ENCODE measurements at regions not wholly inside any gene's neighbourhood (a gene's known extent, or its start where the extent isn't known, plus 50 kb on each side); places are given as distances from the start of the nearest gene placed in this dataset.

GRCh38 chr3:99499235-99500158 lies 138.9 kb upstream of the COL8A1 start:
- DNase-seq = peak; percentile 60

GRCh38 chr3:99498550-99499234 lies 139.7 kb upstream of the COL8A1 start:
- no peak for DNase-seq

- DNase-seq = no peak
Observed at GRCh38 chr3:99487894-99488293, 150.5 kb upstream of the COL8A1 start.

DNA sequence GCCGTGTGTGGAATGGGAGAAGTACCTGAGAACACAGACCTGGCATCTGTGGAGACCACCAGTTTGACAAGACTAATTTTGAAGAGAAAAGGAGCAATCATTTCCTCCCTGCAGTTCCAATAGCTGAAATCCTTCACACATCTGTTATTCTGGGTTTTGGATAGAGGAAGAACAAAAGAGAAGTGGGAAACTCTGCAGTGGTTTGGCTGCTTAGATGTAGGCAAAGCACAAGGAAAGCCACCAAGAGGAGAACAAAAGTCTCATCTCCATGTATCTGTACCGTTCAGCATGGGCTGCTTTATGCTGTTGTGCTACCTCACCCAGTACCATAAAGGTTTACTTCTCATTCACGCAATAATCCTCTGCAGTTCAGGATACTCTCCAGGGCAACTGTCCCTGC lies 153.1 kb upstream of the COL8A1 start:
- DNase-seq = peak; percentile 25

DNA sequence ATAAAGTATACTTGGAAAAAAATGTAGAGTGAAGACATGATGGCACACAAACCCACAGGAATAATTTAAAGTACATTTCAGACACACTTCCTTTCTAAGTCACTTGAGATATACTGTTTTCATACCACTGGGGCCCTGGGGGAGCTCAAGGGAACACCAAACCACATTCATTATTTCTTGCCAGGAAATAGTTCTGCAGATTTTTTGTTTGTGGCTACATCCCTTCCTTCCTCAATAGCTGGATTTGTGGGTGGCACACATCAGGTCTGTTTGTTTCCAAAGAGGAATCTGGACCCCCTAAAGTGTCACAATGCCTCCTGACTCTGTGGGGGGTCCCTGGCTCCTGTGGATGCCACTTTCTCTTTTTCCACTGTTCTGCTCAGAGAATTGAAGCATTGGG lies 153.5 kb upstream of the COL8A1 start:
- no peak for DNase-seq

- no peak for DNase-seq
Observed at GRCh38 chr3:99483841-99484240, 154.6 kb upstream of the COL8A1 start.

GRCh38 chr3:99482191-99482590 lies 156.2 kb upstream of the COL8A1 start:
- peak; percentile 13 for DNase-seq

- no peak for DNase-seq
Observed at GRCh38 chr3:99481561-99481960, 156.8 kb upstream of the COL8A1 start.

- no peak for DNase-seq
Observed at GRCh38 chr3:99479768-99480167, 158.6 kb upstream of the COL8A1 start.

GRCh38 chr3:99477650-99478049 lies 160.7 kb upstream of the COL8A1 start:
- no peak for DNase-seq

DNA sequence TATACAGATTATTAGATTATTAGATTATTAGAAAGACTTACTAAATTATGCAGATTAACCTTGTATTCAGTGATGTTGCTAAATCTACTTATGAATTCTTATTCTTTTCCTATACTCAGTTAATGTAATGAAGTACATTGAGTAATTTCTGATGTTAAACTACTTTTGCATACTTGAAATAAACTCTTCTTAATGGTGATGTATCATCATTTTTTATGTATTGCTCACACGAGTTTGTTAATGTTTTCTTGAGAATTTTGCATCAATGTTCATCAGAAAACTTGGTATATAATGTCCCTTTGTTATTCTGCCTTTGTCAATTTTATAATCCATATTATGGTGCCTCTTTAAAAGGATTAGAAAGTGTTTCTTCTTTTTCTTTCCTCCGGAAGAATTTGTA lies 163.2 kb upstream of the COL8A1 start:
- DNase-seq = no peak

DNA sequence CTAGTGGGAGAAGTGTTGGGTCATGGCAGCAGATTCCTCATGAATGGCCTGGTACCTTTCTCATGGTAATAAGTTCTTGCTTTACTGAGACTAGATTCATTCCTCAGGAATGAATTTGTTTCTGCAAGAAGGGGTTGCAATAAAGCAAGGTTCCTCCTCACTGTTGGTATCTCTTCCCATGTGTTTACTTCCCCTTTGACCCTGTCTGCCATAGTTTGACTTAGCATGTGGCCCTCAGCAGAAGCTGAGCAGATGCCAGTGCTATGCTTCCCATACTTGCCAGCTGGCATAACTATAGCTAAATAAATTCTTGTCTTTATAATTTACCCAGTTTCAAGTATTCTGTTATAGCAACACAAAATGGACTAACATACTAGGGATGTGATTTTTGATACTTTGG lies 163.6 kb upstream of the COL8A1 start:
- DNase-seq = no peak

GRCh38 chr3:99473321-99473751 lies 165.1 kb upstream of the COL8A1 start:
- no peak for DNase-seq

- no peak for DNase-seq
Observed at GRCh38 chr3:99472385-99472784, 166.0 kb upstream of the COL8A1 start.

- DNase-seq = no peak
Observed at GRCh38 chr3:99471353-99472323, 166.8 kb upstream of the COL8A1 start.

GRCh38 chr3:99470841-99471240 lies 167.6 kb upstream of the COL8A1 start:
- DNase-seq = no peak

DNA sequence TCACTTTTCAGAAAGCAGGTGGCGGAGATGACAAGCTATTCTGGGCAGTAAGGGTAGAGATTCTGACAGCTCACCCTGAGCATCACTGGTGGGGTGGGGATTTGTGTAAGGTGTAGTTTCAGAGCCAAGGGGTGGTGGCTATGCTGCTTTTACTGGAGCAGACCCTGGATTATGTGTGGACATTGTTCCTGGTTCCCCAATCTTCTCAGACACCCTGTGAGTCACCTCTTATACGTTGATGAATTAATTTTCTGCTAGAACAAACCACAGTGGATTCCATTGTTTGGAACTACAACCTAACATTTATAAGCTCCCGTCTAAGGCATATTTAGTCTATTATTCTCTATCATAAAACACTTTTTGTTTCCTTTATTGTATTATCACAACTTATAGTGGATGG lies 169.5 kb upstream of the COL8A1 start:
- DNase-seq = no peak

GRCh38 chr3:99467420-99467819 lies 171.0 kb upstream of the COL8A1 start:
- no peak for DNase-seq

DNA sequence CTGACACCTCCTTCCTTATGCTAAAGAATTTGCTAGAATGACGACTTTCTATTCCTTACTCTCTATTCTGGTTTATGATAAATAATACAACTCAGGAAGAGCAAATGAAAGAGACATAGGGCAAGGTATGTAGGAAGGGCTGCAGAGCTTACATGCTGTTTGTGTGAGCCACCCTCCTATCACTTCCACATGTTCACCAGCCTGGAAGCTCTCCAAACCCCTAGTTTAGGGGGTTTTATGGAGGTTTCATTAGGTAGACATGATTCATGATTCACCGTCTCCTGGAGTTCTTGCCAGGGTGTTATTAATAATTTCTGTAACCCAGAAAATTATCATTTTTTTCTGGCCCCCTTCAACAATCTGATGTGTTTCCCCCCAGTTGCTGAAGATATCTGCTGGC lies 172.1 kb upstream of the COL8A1 start:
- DNase-seq = no peak

DNA sequence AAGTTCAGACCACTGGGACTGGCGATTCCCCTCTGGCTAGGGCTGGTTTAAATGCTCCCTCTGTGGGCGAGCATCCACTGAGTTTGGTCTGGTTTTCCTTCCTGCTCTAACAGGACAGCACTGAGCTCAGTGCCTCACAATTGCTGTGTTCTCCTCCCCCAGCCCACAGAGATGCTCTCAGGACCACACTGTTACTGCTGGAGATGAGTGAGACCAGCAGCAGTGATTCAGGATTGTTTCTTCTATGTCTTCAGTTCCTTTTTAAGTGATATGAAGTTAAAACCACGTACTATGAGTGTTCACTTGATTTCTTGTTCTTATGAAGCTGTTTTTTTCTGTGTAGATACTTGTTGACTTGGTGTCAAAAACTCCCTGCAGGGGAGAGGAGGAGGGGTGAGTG lies 180.4 kb upstream of the COL8A1 start:
- no peak for DNase-seq

DNA sequence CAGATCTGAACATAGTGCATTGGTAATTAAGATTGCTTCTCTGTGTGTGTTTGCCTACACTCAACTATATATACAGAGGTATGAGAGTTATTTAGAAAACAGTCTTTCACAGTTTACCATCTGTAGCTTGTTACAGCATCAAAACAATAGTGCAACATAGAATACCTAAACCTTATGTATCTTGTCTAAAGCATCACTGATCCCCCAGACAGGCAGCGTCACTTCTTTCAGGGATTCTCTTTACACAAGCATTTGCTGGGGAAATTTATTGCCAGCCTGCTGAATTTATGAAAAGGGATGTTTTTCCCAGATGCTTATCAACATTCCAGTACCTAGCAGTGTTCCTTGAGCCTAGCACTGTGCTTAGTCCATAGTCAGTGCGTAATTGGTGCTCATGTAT lies 195.8 kb upstream of the COL8A1 start:
- no peak for DNase-seq

DNA sequence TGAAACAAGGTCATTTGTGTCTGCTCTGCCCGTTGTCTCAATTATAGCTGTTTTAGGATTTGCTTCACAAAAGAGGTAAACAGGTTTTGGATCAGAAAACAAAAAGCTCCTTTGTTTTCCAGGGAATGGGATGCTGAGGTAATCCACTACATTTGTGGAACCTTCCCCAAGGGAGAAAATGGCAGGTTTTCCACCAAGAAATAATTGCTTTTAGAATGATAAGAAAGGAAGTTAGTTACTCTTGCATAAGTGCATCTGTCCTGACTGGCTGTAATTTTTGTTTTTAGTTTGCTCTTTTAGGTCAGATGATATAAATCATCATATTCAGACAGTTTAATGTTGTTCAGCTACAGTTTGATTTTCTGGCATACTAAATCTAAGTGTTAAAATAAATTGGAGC lies 198.5 kb upstream of the COL8A1 start:
- no peak for DNase-seq

- no peak for DNase-seq
Observed at GRCh38 chr3:99434190-99434589, 204.2 kb upstream of the COL8A1 start.

Measured in inflammatory macrophage treated with lipopolysaccharide for 4 hours (primary cell).